Erythroblast (primary cell): ENCODE measurements at regions not wholly inside any gene's neighbourhood (a gene's known extent, or its start where the extent isn't known, plus 50 kb on each side); places are given as distances from the start of the nearest gene placed in this dataset.

ENCODE experiments used
- DNase-seq, 2 experiments: peaks; one replicate each; lab custom pipeline; 2025; lab: John Stamatoyannopoulos, UW
- GATA1 ChIP-seq: IDR thresholded peaks from 2 replicates; pipeline ENCODE4 v1.6.1; 2011; ENCODE audit warnings: low read depth, mild to moderate bottlenecking, control low read depth, low read length, moderate library complexity
- POLR2A ChIP-seq: IDR thresholded peaks from 2 replicates; pipeline ENCODE4 v1.6.1; 2011; ENCODE audit warnings: mild to moderate bottlenecking, low read length

DNA sequence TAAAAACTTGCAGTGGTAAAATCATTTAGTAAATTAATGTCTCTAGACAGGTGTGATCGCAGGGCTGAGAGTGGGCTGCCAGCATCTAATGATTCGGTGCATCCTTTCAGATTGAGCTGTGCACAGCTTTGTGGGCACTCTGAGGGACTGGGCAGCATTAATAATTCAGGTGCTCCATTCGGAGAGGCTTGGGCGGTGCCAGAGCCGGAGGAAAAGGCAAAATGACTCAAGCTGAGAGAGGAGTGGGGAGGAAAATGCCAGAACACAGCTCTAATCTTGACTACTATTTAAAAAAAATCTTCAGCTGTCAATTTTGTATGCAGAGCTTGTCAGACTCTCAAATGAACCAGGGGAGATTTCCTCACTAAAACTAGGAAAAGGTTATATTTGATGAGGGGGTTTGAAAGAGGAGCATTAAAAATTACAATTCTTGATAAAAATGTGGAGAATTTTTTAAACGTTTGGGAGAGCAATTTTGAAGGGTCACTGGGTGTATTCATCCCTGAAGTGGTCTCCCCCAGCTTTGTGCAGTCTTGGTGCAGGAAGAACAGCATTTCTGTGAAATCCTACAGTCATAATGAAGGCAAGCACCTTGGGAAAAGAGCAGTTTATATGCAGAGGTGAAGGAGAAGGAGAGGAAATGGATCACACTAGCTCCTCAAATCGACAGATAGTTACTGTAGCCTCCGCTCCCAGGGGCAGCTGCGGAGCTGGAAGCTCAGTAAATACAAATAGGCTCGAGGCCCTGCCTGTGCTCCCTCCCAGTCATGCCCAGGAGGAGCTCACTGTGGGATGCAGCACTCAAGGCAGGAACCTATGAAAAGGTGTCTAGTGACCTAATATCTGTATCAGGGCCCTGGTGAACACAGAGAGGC lies 535.4 kb upstream of the RAB6C start:
- no peak for DNase-seq
- TF ChIP-seq POLR2A (no peak), GATA1 (no peak)

DNA sequence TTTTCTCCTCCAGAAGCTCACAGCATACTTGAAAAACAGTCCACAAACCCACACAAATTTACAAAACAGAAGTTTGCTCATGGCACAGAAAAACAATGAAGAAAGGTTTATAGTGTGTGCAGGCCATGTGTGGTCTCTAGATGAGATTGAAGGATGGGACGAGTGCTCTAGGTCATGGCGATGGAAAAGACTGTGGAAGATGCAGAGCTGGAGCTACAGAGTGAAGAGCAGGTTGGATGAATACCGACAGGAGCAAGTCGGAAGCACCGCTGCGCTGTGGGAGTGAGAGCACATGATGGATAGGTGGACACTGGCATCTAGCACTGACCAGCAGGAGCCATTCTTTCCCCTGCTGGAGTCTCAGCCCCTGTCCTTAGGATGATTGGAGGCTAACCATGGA lies 534.7 kb upstream of the RAB6C start:
- no peak for DNase-seq
- TF ChIP-seq GATA1 (no peak), POLR2A (no peak)

DNA sequence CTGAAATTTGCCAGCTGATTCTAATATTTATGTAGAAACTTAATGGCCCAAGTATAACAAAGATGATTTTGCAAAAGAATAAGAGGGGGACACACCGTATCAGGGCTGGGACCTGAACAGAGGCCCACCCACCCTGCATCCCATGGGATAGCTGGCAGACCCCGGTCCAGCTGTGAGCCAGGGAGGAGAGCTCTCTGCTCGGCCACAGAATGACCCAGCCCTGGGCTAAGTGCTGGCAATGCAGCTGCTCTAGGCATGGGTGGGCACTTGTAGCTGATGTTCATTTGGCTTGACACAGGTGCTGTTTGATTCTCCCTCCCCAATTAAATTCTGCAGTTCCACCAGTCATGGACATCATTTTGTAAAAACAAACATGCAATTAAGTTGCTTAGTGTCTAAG lies 522.8 kb upstream of the RAB6C start:
- TF ChIP-seq GATA1 (no peak), POLR2A (no peak)

DNA sequence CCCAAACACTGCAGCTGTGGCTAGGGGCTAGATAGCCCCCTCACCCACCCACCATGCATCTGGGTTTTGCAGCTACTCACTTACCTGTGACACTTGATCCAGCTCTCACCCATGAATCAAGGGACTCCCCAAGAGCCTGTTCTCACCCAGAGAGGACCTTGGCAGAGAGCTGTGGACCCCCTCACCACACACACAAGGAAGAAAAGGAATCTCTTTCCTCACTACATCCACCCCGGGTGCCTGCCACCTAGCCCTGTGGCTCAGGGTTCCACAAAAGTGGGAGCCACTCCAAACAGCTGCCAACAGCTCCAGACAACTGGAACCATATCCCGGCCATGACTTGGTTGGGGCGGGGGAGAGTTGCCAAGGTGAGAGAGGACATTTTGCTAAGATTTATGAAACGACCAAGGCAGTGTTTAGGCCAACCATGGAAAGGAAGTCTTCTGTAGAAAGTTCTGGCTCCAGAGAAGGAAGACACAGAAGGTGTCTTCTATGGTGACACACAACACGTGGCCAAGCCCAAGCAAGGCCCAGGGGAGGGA lies 522.1 kb upstream of the RAB6C start:
- TF ChIP-seq GATA1 (no peak), POLR2A (no peak)
- no peak for DNase-seq

More for the DNA sequence above, 522.8 kb upstream of the RAB6C start:
- no peak for DNase-seq

DNA sequence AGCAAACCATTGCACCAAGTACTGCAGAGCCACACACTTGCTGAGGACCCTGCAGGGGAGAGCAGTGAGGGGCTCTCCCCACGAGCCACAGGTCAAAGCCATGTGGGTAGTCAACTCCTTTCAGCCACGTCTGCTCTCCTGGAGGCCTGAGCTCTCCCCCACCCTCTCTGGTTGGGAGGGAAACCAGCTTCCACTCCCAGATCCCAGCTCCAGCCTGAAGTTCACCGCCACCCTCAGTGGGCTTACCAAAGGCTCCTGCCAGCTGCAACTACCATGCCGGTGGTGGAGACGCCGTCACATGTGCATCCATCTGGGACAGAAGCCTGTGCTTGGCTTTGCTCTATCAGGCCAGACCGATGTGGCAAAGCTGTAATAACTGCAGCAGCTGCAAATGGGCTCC lies 521.5 kb upstream of the RAB6C start:
- no peak for DNase-seq
- TF ChIP-seq POLR2A (no peak), GATA1 (no peak)

DNA sequence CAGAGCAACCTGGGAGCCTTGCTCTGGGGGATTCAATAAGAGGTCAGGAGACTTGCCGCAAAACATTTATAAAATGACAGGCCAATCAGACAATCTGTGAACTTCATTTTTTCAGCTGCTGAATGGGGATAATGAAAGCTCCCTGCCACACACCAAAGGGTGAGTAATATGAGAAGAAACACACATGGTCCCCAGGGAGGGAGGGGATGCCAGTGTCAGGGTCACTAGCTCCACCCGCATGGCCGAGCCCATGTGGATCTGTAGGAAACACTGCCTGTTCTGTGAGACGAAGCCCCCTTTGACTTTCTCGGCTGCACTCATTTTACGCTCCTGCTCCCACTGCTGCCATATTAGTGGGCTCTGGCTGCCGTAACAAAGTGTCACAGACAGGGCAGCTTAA lies 521.0 kb upstream of the RAB6C start:
- DNase-seq = no peak
- TF ChIP-seq POLR2A (no peak), GATA1 (no peak)

DNA sequence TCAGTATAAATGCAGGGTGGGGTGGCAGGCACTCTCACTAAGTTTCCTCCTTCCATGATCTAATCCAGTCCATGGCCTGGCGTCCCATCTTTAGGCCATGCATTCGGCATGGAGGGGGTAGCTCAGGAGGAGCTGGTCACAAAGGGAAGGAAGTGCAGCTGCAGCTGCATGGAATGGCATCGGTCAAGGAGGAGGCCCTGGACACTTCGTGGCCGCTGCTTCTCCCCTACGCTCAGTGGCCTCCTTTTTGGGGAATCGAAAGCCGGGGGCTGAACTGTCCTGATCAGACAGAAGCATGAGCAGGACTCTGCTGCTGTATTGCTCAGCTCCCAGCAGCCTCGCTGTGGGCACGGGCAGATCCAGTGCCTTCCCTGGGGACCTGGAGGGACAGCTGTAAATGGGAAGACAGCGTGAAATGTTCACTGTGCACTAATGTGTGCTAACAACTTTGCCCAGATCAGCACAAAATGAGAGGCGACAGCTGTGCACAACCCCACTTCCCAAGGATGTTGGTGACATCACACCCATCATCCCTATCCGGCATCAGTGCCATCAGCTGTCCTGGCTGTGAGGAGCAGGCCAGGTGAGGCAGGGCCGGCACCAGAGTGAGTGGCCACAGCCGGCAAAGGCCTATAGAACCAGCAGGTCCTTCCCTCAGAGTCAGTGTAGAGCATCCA lies 520.1 kb upstream of the RAB6C start:
- TF ChIP-seq POLR2A (no peak), GATA1 (no peak)
- DNase-seq = no peak

DNA sequence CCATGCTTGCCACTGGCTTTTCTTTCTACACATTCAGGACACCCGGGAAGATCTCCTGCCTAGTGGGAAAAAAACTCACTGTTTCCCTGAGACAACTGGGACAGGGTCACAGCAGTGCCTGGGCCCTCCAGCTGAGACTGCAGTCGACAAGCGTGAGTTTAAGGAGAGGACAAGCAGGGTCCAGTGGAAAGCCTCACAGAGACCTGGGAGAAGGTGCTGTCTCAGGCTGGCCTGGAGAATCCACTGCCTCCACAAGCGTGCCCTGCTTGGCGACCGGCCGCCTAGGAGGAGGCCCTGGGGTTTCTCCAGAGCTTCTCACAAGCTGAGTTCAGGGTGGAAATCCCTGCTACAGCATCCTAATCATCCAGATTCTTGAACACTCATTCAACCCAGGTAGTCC lies 519.6 kb upstream of the RAB6C start:
- no peak for TF ChIP-seq POLR2A
- no peak for TF ChIP-seq GATA1
- DNase-seq = no peak

DNA sequence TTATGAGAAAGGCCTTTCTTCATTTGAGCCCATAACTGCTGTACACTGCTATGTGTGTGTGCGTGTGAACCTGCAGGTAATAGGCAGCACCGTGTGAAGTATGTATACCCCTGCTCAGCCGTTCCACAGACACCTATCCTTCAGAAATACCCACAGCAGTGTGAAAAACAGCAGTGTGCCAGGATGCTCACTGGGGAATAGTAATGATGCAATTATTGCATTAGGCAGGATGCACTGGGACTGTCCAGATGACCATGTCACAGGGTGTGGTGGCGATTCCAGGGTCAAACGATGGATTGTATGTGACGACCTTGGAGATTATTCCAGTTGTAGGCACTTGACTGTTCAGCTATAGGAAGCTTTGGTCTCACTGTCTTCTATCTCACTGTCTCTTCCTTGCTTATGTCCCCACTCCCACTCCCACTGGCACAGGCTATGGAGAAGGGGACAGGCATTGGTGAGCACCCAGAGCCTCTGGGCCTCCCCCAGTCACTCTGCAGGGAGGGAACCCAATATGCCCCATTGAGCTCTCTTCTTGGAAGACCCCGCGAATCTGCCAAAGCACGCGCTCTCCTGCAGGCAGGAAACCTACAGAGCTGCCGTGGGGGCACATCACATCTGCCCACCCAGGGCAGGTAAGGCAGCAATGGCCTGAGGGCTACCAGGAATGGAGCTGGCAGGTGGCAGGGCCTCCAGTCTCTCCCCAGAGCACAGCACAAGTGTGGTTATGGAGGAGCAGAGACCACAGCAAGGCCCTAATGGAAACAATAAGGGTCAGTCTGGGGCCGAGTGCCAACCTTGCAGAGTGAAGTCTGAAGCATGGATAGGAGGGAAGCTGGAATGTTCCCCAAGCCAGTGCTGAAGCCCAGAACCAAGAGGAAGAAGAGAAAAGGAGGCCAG lies 518.9 kb upstream of the RAB6C start:
- no peak for DNase-seq
- TF ChIP-seq GATA1 (no peak), POLR2A (no peak)

DNA sequence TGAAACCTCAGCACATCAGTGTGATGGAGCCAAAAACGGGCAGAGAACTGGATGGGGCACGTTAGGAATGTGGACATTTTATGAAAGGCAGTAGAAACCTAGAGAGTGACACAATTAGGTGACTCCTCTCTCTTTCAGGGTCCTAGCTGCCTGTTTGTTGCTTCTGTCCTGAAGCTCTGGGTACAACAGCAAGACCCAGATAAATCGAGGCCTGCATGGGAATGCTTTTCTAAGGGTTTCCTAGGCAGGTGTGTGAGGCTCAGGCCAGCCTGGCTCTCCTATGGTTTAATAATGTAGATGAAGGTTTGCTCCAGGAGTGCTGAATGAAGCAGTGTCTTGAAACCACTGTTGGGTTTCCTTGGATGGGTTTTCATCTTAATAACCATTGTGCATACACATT lies 517.1 kb upstream of the RAB6C start:
- DNase-seq = no peak
- TF ChIP-seq POLR2A (no peak), GATA1 (no peak)

DNA sequence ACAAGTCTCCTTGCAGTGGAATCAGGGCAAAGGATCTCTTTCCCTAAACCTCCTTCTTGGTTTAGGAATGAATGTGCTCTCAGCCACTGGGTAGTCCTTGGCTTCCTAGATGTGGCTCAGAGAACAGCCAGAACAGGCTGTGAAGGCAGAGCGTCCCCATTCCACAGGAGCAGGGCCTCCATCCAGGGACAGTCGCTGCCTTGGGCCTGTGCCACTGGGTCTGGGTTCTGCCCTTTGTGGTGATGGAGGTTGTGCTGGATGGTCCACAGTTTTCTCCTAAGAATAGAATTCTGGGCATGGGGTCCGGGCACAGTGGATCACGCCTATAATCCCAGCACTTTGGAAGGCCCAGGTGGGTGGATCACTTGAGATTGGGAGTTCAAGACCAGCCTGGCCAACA lies 516.5 kb upstream of the RAB6C start:
- DNase-seq = no peak
- TF ChIP-seq POLR2A (no peak), GATA1 (no peak)

DNA sequence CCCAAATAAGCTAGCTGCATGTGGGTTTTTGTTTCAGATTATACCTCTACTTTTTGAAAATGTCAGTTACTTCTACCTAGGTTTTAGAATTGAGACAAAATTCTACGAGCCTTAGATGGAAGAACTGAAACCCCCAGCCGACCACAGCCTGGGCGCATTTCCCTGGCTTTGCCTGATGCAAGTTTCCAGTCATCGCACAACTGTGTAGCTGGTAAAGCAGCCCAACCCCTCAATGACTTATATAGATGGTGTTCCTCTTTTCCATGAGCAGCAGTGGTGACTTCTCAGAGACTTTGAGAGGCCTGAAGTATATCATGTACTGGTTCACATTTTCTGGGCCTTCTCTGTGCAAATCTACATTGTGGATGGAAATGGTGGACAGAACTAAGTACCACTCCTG lies 515.4 kb upstream of the RAB6C start:
- TF ChIP-seq GATA1 = no peak
- no peak for TF ChIP-seq POLR2A
- DNase-seq = no peak

DNA sequence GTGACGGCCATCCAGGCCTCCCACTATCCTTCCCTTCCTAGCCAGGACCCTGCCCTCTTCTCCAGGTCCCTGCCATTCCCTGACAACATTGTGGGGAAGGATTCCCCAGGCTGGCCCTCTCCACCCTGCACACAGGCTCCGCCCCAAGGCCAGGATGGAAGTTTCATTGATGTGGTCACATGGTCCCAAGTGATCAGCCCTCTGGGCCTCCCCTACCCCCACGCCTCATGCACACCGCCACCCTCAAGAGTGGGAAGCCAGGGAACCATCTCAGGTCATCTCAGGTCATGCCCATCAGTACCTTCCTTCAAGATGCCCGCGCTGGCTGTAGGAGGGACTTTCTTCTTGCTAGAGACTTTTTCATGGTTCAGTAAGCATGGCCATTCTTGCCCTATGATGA lies 514.8 kb upstream of the RAB6C start:
- TF ChIP-seq POLR2A = no peak

DNA sequence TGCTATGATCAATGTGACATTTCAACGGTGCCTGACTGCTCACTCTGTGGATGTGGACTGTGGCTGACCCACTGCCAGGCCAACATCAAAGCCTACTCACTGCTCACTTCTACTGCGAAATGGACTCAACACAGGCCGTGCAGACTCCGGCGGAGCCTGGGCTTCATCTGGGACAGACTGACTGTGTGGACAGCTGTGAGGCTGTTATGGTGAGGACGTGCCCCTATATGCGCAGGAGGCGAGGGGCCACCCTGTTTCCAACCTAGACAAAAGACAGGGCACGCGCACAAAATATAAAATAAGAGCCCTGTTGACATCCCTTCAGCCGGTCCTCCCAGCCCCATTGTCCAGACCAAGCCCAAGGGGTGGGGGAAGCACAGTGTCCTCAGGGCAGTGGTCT lies 514.4 kb upstream of the RAB6C start:
- no peak for DNase-seq
- TF ChIP-seq POLR2A (no peak), GATA1 (no peak)

More for the DNA sequence above, 514.8 kb upstream of the RAB6C start:
- DNase-seq = no peak
